LNCAP (cell line): ENCODE measurements at regions not wholly inside any gene's neighbourhood (a gene's known extent, or its start where the extent isn't known, plus 50 kb on each side); places are given as distances from the start of the nearest gene placed in this dataset.

Experiments used
- TF ChIP-seq, protein P1 (sequence below): fragments of 450-650 bp; IDR thresholded peaks from 2 replicates; pipeline ENCODE4 v1.5.1; 2017; ENCODE audit warnings: mild to moderate bottlenecking

DNA sequence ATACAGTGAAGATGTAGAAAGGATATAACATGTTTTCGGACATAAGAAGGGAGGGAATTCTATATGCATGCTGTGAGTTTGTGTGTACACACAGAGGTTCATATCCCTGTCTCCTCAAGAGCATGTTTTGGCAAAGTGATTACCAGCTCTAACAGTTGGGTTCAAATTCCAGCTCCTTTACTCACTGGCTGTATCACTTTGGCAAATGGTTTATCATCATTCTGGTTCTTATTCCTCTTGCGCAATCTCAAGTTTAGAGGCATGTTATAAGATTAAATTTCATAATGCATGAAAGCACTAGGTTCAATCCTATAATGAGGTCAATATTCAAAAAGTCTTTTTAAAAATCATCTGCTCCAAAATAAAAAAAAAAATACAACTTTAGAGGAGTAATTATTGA lies 107.7 kb upstream of the LRFN5 start:
- TF ChIP-seq, protein P1, sequence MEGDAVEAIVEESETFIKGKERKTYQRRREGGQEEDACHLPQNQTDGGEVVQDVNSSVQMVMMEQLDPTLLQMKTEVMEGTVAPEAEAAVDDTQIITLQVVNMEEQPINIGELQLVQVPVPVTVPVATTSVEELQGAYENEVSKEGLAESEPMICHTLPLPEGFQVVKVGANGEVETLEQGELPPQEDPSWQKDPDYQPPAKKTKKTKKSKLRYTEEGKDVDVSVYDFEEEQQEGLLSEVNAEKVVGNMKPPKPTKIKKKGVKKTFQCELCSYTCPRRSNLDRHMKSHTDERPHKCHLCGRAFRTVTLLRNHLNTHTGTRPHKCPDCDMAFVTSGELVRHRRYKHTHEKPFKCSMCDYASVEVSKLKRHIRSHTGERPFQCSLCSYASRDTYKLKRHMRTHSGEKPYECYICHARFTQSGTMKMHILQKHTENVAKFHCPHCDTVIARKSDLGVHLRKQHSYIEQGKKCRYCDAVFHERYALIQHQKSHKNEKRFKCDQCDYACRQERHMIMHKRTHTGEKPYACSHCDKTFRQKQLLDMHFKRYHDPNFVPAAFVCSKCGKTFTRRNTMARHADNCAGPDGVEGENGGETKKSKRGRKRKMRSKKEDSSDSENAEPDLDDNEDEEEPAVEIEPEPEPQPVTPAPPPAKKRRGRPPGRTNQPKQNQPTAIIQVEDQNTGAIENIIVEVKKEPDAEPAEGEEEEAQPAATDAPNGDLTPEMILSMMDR, result no peak

DNA sequence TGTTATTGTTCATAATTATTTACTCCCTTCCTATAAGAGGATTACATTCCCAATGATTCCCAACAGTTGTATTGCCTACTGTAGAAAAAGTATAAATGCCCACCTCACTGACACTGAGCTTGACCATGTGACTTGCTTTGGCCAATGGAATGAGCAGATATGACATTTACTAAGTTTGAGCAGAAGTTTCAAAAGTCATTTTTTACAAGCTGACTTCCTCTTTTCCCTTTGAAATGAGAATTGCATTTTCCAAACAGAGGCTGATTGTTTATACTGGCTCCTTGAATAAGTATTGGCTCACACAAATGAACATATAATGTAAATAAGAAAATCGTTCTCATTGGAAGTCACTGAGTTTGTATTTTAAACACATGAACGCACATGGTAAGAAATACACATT lies 116.4 kb upstream of the LRFN5 start:
- TF ChIP-seq, protein P1, result no peak

DNA sequence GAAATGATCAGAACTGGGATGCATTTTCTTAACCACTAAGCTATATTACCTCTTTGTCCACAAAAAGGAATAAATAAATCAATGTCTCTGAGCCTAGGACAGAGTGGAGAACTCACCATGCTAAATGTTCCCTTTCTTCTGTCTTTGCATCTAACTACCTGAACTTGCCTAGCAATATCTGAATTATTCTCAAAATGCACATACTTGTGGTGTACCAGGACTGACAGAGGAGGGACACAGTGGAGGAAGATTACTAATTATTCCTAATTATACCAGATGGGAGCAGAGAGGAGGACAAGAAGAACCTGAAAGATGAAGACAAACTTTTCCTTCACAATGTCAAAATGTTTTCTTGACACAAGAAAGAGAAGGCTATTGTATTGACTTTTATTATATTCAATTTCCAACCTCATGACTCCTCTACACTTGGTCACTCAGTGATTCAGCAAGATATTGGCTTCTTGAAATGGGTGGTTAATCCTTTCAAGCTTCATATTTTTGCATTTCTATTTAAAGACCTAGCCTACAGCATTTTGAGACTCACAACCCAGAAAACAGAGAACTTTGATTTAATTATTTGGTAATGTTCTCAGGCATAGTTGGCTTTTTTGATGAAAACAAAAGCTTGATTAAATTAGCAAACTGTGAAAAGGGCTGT lies 117.2 kb upstream of the LRFN5 start:
- TF ChIP-seq, protein P1, result no peak

DNA sequence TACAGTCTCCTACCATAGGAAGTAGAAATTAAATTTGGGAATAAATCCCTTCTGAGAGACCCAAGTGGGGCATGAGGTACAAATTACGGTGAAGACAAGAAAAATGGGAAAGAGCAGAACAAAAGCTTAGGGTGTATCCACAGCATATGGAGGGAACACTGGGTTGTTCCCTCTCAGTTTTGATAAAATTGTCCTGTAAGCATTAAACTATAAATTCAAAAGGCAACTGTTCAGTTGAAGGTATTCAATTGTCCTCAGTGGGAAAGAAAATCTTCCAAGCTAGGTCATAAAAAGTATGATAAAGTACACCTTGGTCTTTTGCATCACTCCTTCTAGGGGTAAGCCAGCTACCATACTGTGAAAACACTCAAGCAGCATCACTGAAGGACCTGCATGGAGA lies 118.3 kb upstream of the LRFN5 start:
- TF ChIP-seq, protein P1, result no peak

DNA sequence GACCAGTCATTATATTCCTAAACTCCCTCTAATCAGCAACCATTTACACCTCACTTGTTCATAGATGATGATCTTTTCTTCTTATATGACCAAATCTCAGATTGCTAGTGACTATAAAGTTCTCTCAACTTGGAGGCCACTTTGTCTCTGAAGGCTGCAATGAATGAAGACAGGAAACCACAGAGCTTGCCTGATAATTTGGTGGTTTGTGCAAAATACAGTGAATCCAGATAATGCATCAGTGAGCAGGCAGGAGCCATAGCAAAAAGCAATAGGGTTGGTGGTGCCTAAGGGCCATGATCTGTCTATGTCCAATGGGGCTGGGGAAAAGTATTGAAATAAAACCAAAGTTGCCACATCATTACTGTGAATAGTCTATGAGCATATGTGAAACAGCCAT lies 123.8 kb upstream of the LRFN5 start:
- TF ChIP-seq, protein P1, result no peak

DNA sequence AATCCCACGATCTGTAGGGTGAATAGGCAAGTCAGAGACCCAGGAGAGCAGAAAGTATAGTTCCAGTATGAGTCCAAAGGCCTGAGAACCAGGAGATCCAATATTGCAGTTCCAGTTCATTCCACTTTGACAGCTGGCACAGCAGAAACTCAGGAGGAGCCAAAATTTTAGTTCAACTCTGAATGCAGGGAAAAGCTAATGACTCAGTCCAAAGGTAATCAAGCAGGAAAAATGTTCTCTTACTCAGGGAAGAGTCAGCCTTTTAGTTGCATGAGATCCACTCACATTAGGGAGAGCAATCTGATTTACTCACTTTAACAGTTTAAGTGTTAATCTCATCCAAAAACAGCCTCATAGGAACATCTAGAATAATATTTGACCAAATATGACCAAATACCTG lies 130.2 kb upstream of the LRFN5 start:
- TF ChIP-seq, protein P1, result no peak

DNA sequence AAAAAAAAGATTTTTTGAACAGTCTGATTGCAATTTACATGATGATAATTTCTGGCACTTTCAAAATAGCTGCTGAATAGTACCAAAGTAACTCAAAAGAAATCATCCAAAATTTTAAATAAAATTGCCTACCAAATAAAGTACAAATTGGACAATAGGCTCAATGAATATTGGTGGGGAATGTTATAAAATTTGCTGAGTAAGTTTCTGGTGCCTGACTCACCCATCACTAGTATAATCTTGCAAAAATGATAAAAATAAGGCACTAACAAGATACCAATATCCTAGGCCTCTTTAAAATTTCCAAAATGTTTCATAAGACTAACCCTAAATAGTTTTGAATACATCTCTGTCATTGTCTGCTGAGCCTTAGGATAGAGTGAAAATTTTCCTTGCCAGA lies 145.3 kb upstream of the LRFN5 start:
- TF ChIP-seq, protein P1, result no peak

DNA sequence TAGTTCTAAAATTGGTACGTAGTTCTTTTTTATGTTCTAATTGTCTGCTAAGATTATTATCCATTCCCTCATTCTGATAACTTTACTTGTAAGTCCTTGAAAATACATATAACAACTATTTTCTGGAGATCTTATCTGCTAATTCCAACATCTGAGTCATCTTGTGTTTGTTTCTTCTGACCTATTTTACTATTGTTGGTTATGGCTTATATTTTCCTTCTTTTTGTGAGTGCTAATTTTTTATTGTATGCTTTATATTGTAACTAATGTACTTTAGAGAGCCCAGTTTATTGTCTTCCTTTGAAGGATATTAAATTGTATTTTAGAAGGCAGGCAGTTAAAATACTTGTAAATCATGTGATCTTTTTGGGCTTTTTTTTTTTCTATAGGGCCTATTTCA lies 149.3 kb upstream of the LRFN5 start:
- TF ChIP-seq, protein P1, result no peak
